ENCODE measurements at regions not wholly inside any gene's neighbourhood (a gene's known extent, or its start where the extent isn't known, plus 50 kb on each side); places are given as distances from the start of the nearest gene placed in this dataset.

GRCh38 chr12:94733727-94734126, 83.4 kb upstream of the TMCC3 start:
- Histone ChIP-seq H3K36me3 (ENCODE audit: insufficient read depth, low read length) (no peaks in the 10 kb centered on the region), H3K9me3 (ENCODE audit: low read length) (no peaks in the 10 kb centered on the region), H3K27ac (ENCODE audit: low read depth, low read length, poor library complexity, severe bottlenecking) (no peak overlapping the region), H3K4me3 (ENCODE audit: low read depth, low read length, poor library complexity, severe bottlenecking) (no peak overlapping the region), H3K4me1 (ENCODE audit: insufficient read depth, low read length, severe bottlenecking) (no peaks in the 10 kb centered on the region), H2AFZ (ENCODE audit: low read length) (no peak overlapping the region), H3K9ac (ENCODE audit: low read length) (no peak overlapping the region), H4K20me1 (ENCODE audit: insufficient read depth, low read length) (no peaks in the 10 kb centered on the region), H3K27me3 (ENCODE audit: insufficient read depth, low read length) (no peaks in the 10 kb centered on the region), H3K4me2 (ENCODE audit: low read length) (no peak overlapping the region), H3K9me2 (ENCODE audit: low read depth, low read length) (no peaks in the 10 kb centered on the region), H3F3A (ENCODE audit: insufficient read depth, low read length) (no peaks in the 10 kb centered on the region), H3K79me2 (ENCODE audit: insufficient read depth, low read length) (no peaks in the 10 kb centered on the region)
- TF ChIP-seq EZH2 (IDR thresholded peaks at IDR 0.05; ENCODE audit: borderline replicate concordance, low read length) = no peak
- TF ChIP-seq, protein P1, sequence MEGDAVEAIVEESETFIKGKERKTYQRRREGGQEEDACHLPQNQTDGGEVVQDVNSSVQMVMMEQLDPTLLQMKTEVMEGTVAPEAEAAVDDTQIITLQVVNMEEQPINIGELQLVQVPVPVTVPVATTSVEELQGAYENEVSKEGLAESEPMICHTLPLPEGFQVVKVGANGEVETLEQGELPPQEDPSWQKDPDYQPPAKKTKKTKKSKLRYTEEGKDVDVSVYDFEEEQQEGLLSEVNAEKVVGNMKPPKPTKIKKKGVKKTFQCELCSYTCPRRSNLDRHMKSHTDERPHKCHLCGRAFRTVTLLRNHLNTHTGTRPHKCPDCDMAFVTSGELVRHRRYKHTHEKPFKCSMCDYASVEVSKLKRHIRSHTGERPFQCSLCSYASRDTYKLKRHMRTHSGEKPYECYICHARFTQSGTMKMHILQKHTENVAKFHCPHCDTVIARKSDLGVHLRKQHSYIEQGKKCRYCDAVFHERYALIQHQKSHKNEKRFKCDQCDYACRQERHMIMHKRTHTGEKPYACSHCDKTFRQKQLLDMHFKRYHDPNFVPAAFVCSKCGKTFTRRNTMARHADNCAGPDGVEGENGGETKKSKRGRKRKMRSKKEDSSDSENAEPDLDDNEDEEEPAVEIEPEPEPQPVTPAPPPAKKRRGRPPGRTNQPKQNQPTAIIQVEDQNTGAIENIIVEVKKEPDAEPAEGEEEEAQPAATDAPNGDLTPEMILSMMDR (IDR thresholded peaks at IDR 0.05; ENCODE audit: low read length) = no peak

- no peak overlapping the region for H3K4me3 ChIP-seq (ENCODE audit: low read depth, low read length, poor library complexity, severe bottlenecking)
- no peak overlapping the region for H3K9ac ChIP-seq (ENCODE audit: low read length)
- H3K9me2 ChIP-seq (ENCODE audit: low read depth, low read length) = no peaks in the 10 kb centered on the region
- no peak overlapping the region for H2AFZ ChIP-seq (ENCODE audit: low read length)
- H3K36me3 ChIP-seq (ENCODE audit: insufficient read depth, low read length) = no peaks in the 10 kb centered on the region
- no peaks in the 10 kb centered on the region for H3K4me1 ChIP-seq (ENCODE audit: insufficient read depth, low read length, severe bottlenecking)
- TF ChIP-seq, protein P1 (IDR thresholded peaks at IDR 0.05; ENCODE audit: low read length) = no peak
- no peak for TF ChIP-seq EZH2 (IDR thresholded peaks at IDR 0.05; ENCODE audit: borderline replicate concordance, low read length)
- no peak overlapping the region for H3K27ac ChIP-seq (ENCODE audit: low read depth, low read length, poor library complexity, severe bottlenecking)
- H4K20me1 ChIP-seq (ENCODE audit: insufficient read depth, low read length) = no peaks in the 10 kb centered on the region
- H3K79me2 ChIP-seq (ENCODE audit: insufficient read depth, low read length) = no peaks in the 10 kb centered on the region
- H3F3A ChIP-seq (ENCODE audit: insufficient read depth, low read length) = no peaks in the 10 kb centered on the region
- no peaks in the 10 kb centered on the region; the same call in 1 of the 2 replicates for H3K27me3 ChIP-seq (ENCODE audit: insufficient read depth, low read length)
- no peak overlapping the region for H3K4me2 ChIP-seq (ENCODE audit: low read length)
- no peaks in the 10 kb centered on the region for H3K9me3 ChIP-seq (ENCODE audit: low read length)
Observed at GRCh38 chr12:94732367-94732990, 82.1 kb upstream of the TMCC3 start.

- TF ChIP-seq, protein P1 (IDR thresholded peaks at IDR 0.05; ENCODE audit: low read length) = no peak
- no peak for TF ChIP-seq EZH2 (IDR thresholded peaks at IDR 0.05; ENCODE audit: borderline replicate concordance, low read length)
Observed at GRCh38 chr12:94731733-94732360, 81.5 kb upstream of the TMCC3 start.

More at GRCh38 chr12:94731733-94732360, 81.5 kb upstream of the TMCC3 start:
- Histone ChIP-seq H2AFZ (ENCODE audit: low read length) (no peak overlapping the region), H3K4me3 (ENCODE audit: low read depth, low read length, poor library complexity, severe bottlenecking) (no peak overlapping the region), H3K9ac (ENCODE audit: low read length) (no peak overlapping the region), H3K9me3 (ENCODE audit: low read length) (no peaks in the 10 kb centered on the region), H4K20me1 (ENCODE audit: insufficient read depth, low read length) (no peaks in the 10 kb centered on the region), H3F3A (ENCODE audit: insufficient read depth, low read length) (no peaks in the 10 kb centered on the region), H3K36me3 (ENCODE audit: insufficient read depth, low read length) (no peaks in the 10 kb centered on the region), H3K4me2 (ENCODE audit: low read length) (no peak overlapping the region), H3K9me2 (ENCODE audit: low read depth, low read length) (no peaks in the 10 kb centered on the region), H3K79me2 (ENCODE audit: insufficient read depth, low read length) (no peaks in the 10 kb centered on the region), H3K4me1 (ENCODE audit: insufficient read depth, low read length, severe bottlenecking) (no peaks in the 10 kb centered on the region), H3K27me3 (ENCODE audit: insufficient read depth, low read length) (no peaks in the 10 kb centered on the region; the same call in 1 of the 2 replicates), H3K27ac (ENCODE audit: low read depth, low read length, poor library complexity, severe bottlenecking) (no peak overlapping the region)
